WTC11 (cell line): ENCODE measurements at regions not wholly inside any gene's neighbourhood (a gene's known extent, or its start where the extent isn't known, plus 50 kb on each side); places are given as distances from the start of the nearest gene placed in this dataset.

Source experiments
- ATAC-seq: fragments of 200-7000 bp; cut with Tn5 transposase; 2 replicates; pipeline ENCODE4 v1.10.0; 2021; ENCODE audit warnings: mild to moderate bottlenecking, moderate library complexity
- CTCF ChIA-PET: fragments of 300-600 bp; sonication (Branson Sonifier 250); formaldehyde crosslinking; loops from one replicate; lab custom pipeline; 2021; ENCODE audit warnings: antibody characterized with exemption; lab: Charles Lee
- POLR2A ChIA-PET: fragments of 350-600 bp; sonication (Branson Sonifier 250); formaldehyde crosslinking; loops from one replicate; lab custom pipeline; 2021; ENCODE audit warnings: antibody characterized with exemption; lab: Charles Lee
- DNase-seq: peaks from one replicate; pipeline ENCODE4 v3.0.0; 2021; ENCODE audit warnings: low spot score
- H3K27ac Mint-ChIP-seq: 2 replicates; pipeline ENCODE4 v1.8.0; 2021; ENCODE audit warnings: mixed read lengths
- H3K27me3 Mint-ChIP-seq: 2 replicates; pipeline ENCODE4 v1.8.0; 2021; ENCODE audit warnings: low read depth, mild to moderate bottlenecking, moderate library complexity, mixed read lengths
- H3K36me3 Mint-ChIP-seq: 2 replicates; pipeline ENCODE4 v1.8.0; 2021; ENCODE audit warnings: mixed read lengths
- H3K4me1 Mint-ChIP-seq: 2 replicates; pipeline ENCODE4 v1.8.0; 2022; ENCODE audit warnings: mixed read lengths
- H3K4me3 Mint-ChIP-seq: 2 replicates; pipeline ENCODE4 v1.8.0; 2021; ENCODE audit warnings: mild to moderate bottlenecking, moderate library complexity, mixed read lengths
- H3K9me3 Mint-ChIP-seq: 2 replicates; pipeline ENCODE4 v1.8.0; 2021; ENCODE audit warnings: mixed read lengths
- CREM ChIP-seq: sonication (generic); formaldehyde crosslinking; IDR thresholded peaks from 2 replicates; pipeline ENCODE4 v1.8.1; 2022; ENCODE audit warnings: mild to moderate bottlenecking, missing genetic modification reagents, moderate library complexity
- FOXJ3 ChIP-seq: sonication (generic); formaldehyde crosslinking; IDR thresholded peaks from 2 replicates; pipeline ENCODE4 v1.9.0; 2021; ENCODE audit warnings: missing genetic modification reagents, mild to moderate bottlenecking, borderline replicate concordance
- HMGA2 ChIP-seq: fragments of 250-450 bp; sonication (Bioruptor Pico); IDR thresholded peaks from 2 replicates; pipeline ENCODE4 v1.4.0; 2021; ENCODE audit warnings: mild to moderate bottlenecking, moderate library complexity
- KAT7 ChIP-seq: sonication (generic); formaldehyde crosslinking; IDR thresholded peaks from 2 replicates; pipeline ENCODE4 v1.8.1; 2023; ENCODE audit warnings: missing genetic modification reagents, mild to moderate bottlenecking, borderline replicate concordance
- NFYB ChIP-seq: sonication (generic); formaldehyde crosslinking; conservative IDR thresholded peaks from 2 replicates; pipeline ENCODE4 v1.8.0; 2022; ENCODE audit warnings: low read depth, missing genetic modification reagents
- PRRX2 ChIP-seq: fragments of 250-450 bp; sonication (Bioruptor Pico); IDR thresholded peaks from 2 replicates; pipeline ENCODE4 v1.8.0; 2021; ENCODE audit warnings: mild to moderate bottlenecking
- RELA ChIP-seq: sonication (generic); formaldehyde crosslinking; IDR thresholded peaks from 2 replicates; pipeline ENCODE4 v1.8.1; 2022; ENCODE audit warnings: missing genetic modification reagents, mild to moderate bottlenecking, borderline replicate concordance
- RORB ChIP-seq: fragments of 250-450 bp; sonication (Bioruptor Pico); IDR thresholded peaks from 2 replicates; pipeline ENCODE4 v1.9.0; 2021; ENCODE audit warnings: mild to moderate bottlenecking
- TCF7 ChIP-seq: sonication (generic); formaldehyde crosslinking; IDR thresholded peaks from 2 replicates; pipeline ENCODE4 v1.8.0; 2022; ENCODE audit warnings: mild to moderate bottlenecking, low read depth, missing genetic modification reagents, moderate library complexity
- TEAD1 ChIP-seq: sonication (generic); formaldehyde crosslinking; IDR thresholded peaks from 2 replicates; pipeline ENCODE4 v1.8.0; 2022; ENCODE audit warnings: mild to moderate bottlenecking, missing genetic modification reagents
- ZNF121 ChIP-seq: sonication (generic); formaldehyde crosslinking; IDR thresholded peaks from 2 replicates; pipeline ENCODE4 v1.8.0; 2023; ENCODE audit warnings: missing genetic modification reagents
- ZNF138 ChIP-seq: sonication (generic); formaldehyde crosslinking; conservative IDR thresholded peaks from 2 replicates; pipeline ENCODE4 v1.8.1; 2022; ENCODE audit warnings: mild to moderate bottlenecking, moderate library complexity, missing genetic modification reagents
- ZNF263 ChIP-seq: sonication (generic); formaldehyde crosslinking; IDR thresholded peaks from 2 replicates; pipeline ENCODE4 v1.8.1; 2022; ENCODE audit warnings: low read depth, mild to moderate bottlenecking, moderate library complexity, missing genetic modification reagents
- ZNF671 ChIP-seq: fragments of 250-450 bp; sonication (Bioruptor Pico); IDR thresholded peaks from 2 replicates; pipeline ENCODE4 v1.8.0; 2021; ENCODE audit warnings: mild to moderate bottlenecking
- TF ChIP-seq, protein P1 (sequence below): sonication (generic); formaldehyde crosslinking; IDR thresholded peaks from 2 replicates; pipeline ENCODE4 v1.8.1; 2022; ENCODE audit warnings: low read depth, missing genetic modification reagents, borderline replicate concordance
- TF ChIP-seq, protein P2 (sequence below): sonication (generic); formaldehyde crosslinking; conservative IDR thresholded peaks from 2 replicates; pipeline ENCODE4 v1.8.1; 2023; ENCODE audit warnings: mild to moderate bottlenecking, low read depth, missing genetic modification reagents, moderate library complexity
- TF ChIP-seq, protein P3 (sequence below): sonication (generic); formaldehyde crosslinking; IDR thresholded peaks from 2 replicates; pipeline ENCODE4 v1.8.0; 2023; ENCODE audit warnings: missing genetic modification reagents
- TF ChIP-seq, protein P4 (sequence below): sonication (generic); formaldehyde crosslinking; conservative IDR thresholded peaks from 2 replicates; pipeline ENCODE4 v1.8.1; 2022; ENCODE audit warnings: mild to moderate bottlenecking, missing genetic modification reagents
- TF ChIP-seq, protein P5 (sequence below): sonication (generic); formaldehyde crosslinking; IDR thresholded peaks from 2 replicates; pipeline ENCODE4 v1.8.1; 2023; ENCODE audit warnings: mild to moderate bottlenecking, missing genetic modification reagents, moderate library complexity
- TF ChIP-seq, protein P6 (sequence below): fragments of 200-600 bp; IDR thresholded peaks from 2 replicates; pipeline ENCODE4 v1.8.0; 2022; ENCODE audit warnings: antibody characterized with exemption
- TF ChIP-seq, protein P7 (sequence below): sonication (generic); formaldehyde crosslinking; IDR thresholded peaks from 2 replicates; pipeline ENCODE4 v1.8.0; 2022; ENCODE audit warnings: mild to moderate bottlenecking, missing genetic modification reagents

DNA sequence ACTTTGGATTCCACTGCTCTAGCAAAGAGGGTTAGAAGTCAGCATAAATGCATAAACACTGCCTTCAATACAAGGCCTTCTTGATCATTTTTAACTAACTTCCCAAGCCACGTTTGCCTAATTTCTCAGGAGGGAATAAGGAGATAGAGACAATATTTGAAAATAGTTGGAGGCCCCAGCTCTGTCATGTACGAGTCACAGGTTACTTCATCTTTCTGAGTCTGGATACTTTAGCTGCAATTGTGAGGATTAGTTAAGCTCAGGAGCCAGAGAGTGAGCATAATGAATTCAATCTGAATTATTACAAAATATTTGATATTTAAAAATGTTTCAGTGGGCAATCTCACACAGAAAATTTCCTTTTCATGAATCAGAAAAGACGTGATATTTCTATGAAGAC is 298.9 kb downstream of the SHOX2 start:
- no peak for DNase-seq
- CTCF ChIA-PET, result no interaction called here
- Mint-ChIP-seq H3K36me3 (no peaks in the 10 kb centered on the region), H3K27ac (no peak overlapping the region)
- TF ChIP-seq, protein P1, sequence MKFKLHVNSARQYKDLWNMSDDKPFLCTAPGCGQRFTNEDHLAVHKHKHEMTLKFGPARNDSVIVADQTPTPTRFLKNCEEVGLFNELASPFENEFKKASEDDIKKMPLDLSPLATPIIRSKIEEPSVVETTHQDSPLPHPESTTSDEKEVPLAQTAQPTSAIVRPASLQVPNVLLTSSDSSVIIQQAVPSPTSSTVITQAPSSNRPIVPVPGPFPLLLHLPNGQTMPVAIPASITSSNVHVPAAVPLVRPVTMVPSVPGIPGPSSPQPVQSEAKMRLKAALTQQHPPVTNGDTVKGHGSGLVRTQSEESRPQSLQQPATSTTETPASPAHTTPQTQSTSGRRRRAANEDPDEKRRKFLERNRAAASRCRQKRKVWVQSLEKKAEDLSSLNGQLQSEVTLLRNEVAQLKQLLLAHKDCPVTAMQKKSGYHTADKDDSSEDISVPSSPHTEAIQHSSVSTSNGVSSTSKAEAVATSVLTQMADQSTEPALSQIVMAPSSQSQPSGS (CRISPR knock-in tag), result no peak
- TF ChIP-seq RORB (no peak), ZNF121 (CRISPR knock-in tag) (no peak), RELA (CRISPR knock-in tag) (no peak), ZNF263 (CRISPR knock-in tag) (no peak), TEAD1 (CRISPR knock-in tag) (no peak), KAT7 (CRISPR knock-in tag) (no peak), FOXJ3 (CRISPR knock-in tag) (no peak)
- TF ChIP-seq, protein P2, sequence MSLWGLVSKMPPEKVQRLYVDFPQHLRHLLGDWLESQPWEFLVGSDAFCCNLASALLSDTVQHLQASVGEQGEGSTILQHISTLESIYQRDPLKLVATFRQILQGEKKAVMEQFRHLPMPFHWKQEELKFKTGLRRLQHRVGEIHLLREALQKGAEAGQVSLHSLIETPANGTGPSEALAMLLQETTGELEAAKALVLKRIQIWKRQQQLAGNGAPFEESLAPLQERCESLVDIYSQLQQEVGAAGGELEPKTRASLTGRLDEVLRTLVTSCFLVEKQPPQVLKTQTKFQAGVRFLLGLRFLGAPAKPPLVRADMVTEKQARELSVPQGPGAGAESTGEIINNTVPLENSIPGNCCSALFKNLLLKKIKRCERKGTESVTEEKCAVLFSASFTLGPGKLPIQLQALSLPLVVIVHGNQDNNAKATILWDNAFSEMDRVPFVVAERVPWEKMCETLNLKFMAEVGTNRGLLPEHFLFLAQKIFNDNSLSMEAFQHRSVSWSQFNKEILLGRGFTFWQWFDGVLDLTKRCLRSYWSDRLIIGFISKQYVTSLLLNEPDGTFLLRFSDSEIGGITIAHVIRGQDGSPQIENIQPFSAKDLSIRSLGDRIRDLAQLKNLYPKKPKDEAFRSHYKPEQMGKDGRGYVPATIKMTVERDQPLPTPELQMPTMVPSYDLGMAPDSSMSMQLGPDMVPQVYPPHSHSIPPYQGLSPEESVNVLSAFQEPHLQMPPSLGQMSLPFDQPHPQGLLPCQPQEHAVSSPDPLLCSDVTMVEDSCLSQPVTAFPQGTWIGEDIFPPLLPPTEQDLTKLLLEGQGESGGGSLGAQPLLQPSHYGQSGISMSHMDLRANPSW (CRISPR knock-in tag), result no peak
- TF ChIP-seq, protein P3, sequence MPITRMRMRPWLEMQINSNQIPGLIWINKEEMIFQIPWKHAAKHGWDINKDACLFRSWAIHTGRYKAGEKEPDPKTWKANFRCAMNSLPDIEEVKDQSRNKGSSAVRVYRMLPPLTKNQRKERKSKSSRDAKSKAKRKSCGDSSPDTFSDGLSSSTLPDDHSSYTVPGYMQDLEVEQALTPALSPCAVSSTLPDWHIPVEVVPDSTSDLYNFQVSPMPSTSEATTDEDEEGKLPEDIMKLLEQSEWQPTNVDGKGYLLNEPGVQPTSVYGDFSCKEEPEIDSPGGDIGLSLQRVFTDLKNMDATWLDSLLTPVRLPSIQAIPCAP (CRISPR knock-in tag), result no peak
- TF ChIP-seq, protein P4, sequence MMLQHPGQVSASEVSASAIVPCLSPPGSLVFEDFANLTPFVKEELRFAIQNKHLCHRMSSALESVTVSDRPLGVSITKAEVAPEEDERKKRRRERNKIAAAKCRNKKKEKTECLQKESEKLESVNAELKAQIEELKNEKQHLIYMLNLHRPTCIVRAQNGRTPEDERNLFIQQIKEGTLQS (CRISPR knock-in tag), result no peak
- TF ChIP-seq, protein P5, sequence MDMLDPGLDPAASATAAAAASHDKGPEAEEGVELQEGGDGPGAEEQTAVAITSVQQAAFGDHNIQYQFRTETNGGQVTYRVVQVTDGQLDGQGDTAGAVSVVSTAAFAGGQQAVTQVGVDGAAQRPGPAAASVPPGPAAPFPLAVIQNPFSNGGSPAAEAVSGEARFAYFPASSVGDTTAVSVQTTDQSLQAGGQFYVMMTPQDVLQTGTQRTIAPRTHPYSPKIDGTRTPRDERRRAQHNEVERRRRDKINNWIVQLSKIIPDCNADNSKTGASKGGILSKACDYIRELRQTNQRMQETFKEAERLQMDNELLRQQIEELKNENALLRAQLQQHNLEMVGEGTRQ (CRISPR knock-in tag), result no peak
- TF ChIP-seq, protein P6, sequence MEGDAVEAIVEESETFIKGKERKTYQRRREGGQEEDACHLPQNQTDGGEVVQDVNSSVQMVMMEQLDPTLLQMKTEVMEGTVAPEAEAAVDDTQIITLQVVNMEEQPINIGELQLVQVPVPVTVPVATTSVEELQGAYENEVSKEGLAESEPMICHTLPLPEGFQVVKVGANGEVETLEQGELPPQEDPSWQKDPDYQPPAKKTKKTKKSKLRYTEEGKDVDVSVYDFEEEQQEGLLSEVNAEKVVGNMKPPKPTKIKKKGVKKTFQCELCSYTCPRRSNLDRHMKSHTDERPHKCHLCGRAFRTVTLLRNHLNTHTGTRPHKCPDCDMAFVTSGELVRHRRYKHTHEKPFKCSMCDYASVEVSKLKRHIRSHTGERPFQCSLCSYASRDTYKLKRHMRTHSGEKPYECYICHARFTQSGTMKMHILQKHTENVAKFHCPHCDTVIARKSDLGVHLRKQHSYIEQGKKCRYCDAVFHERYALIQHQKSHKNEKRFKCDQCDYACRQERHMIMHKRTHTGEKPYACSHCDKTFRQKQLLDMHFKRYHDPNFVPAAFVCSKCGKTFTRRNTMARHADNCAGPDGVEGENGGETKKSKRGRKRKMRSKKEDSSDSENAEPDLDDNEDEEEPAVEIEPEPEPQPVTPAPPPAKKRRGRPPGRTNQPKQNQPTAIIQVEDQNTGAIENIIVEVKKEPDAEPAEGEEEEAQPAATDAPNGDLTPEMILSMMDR, result no peak
- TF ChIP-seq, all 79 proteins: peak for 0
- Mint-ChIP-seq H3K4me1 (no peaks in the 10 kb centered on the region), H3K27me3 (no peaks in the 10 kb centered on the region), H3K9me3 (peaks cover 8% of the 10 kb centered on the region), H3K4me3 (no peak overlapping the region)
- POLR2A ChIA-PET, result no interaction called here
- no peak for ATAC-seq

DNA sequence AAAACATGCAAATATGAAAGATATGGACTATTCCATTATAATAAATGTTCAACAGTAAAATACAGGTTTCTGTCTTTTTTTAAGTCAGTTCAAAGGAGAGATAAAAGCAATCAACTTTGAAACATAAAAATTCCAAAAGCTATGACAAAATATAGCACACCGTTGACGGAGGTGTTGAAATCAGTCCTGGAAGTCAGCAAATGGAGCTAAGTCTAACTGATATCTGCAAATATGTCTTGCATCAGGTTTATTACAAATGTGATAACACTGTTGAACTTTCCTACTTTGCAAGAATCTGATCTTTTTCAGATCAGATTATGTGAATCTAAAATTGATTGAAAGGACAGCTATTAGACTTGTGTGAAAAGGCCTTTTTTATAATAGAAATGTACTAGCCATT is 300.7 kb downstream of the SHOX2 start:
- no peaks in the 10 kb centered on the region for H3K4me1 Mint-ChIP-seq
- no peak for ATAC-seq
- no peaks in the 10 kb centered on the region for H3K36me3 Mint-ChIP-seq
- CTCF ChIA-PET, result no interaction called here
- H3K27me3 Mint-ChIP-seq, result no peaks in the 10 kb centered on the region
- POLR2A ChIA-PET, result no interaction called here
- DNase-seq, result no peak
- H3K4me3 Mint-ChIP-seq, result no peak overlapping the region
- TF ChIP-seq, protein P7, sequence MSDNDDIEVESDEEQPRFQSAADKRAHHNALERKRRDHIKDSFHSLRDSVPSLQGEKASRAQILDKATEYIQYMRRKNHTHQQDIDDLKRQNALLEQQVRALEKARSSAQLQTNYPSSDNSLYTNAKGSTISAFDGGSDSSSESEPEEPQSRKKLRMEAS (CRISPR knock-in tag), result no peak
- H3K27ac Mint-ChIP-seq, result no peak overlapping the region
- peaks cover 24% of the 10 kb centered on the region for H3K9me3 Mint-ChIP-seq

DNA sequence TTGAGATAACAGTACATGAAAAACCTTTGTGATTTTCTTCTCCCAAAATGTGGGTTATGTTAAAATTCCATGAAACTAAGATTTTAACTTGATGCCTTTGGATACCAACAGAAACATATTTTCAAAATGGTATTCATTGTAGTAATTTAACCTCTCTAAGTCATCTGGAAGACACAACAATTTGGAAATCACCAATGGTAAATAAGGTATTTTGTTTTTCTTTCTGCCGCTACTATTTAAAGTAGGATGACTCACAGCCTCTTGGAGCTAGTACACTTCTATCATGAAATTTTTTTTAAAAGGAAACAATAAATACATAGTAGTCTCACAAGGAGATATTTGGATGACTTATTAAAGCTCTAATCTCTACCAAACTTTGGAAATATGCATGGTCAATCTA is 291.6 kb upstream of the VEPH1 start:
- Mint-ChIP-seq H3K4me3 (no peak overlapping the region), H3K36me3 (no peaks in the 10 kb centered on the region), H3K4me1 (no peaks in the 10 kb centered on the region)
- POLR2A ChIA-PET, result no interaction called here
- CTCF ChIA-PET, result no interaction called here
- TF ChIP-seq KAT7 (CRISPR knock-in tag), result no peak
- no peak for TF ChIP-seq CREM (CRISPR knock-in tag)
- TF ChIP-seq NFYB (CRISPR knock-in tag), result no peak
- no peak for TF ChIP-seq TCF7 (CRISPR knock-in tag)
- no peak for TF ChIP-seq ZNF671
- TF ChIP-seq, protein P2 (CRISPR knock-in tag), result no peak
- no peak for TF ChIP-seq ZNF138
- no peak for TF ChIP-seq PRRX2
- no peak for TF ChIP-seq TEAD1 (CRISPR knock-in tag)
- TF ChIP-seq HMGA2 (CRISPR knock-in tag), result no peak
- TF ChIP-seq, all 79 proteins: peak for 0
- H3K27me3 Mint-ChIP-seq, result no peaks in the 10 kb centered on the region
- H3K9me3 Mint-ChIP-seq, result peaks cover 18% of the 10 kb centered on the region
- ATAC-seq (no peak), DNase-seq (no peak)
- H3K27ac Mint-ChIP-seq, result no peak overlapping the region
